ENCODE measurements at regions not wholly inside any gene's neighbourhood (a gene's known extent, or its start where the extent isn't known, plus 50 kb on each side); places are given as distances from the start of the nearest gene placed in this dataset.

DNA sequence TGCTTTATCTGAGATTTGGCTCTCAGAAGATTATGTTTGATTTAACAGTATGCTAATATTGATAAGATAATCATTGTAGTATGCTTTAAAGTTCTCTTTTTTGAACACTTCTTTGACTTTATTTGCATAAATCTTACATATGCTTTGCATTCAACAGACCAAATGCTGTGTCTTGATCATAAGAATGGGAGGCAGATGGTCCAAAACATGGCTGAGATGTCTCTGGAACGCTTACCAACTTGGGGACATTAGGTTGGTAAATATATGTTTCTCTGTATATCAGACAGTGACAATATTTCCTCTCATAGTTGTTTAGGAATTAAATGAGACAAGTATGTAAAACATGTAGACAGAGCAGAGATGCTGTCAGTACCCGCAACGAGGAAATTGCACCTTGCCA is 197.9 kb upstream of the CTNND2 start:
- TF ChIP-seq, protein P1, sequence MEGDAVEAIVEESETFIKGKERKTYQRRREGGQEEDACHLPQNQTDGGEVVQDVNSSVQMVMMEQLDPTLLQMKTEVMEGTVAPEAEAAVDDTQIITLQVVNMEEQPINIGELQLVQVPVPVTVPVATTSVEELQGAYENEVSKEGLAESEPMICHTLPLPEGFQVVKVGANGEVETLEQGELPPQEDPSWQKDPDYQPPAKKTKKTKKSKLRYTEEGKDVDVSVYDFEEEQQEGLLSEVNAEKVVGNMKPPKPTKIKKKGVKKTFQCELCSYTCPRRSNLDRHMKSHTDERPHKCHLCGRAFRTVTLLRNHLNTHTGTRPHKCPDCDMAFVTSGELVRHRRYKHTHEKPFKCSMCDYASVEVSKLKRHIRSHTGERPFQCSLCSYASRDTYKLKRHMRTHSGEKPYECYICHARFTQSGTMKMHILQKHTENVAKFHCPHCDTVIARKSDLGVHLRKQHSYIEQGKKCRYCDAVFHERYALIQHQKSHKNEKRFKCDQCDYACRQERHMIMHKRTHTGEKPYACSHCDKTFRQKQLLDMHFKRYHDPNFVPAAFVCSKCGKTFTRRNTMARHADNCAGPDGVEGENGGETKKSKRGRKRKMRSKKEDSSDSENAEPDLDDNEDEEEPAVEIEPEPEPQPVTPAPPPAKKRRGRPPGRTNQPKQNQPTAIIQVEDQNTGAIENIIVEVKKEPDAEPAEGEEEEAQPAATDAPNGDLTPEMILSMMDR (IDR thresholded peaks at IDR 0.05; ENCODE audit: poor library complexity), result no peak
- TF ChIP-seq EZH2 (IDR thresholded peaks at IDR 0.05; ENCODE audit: borderline replicate concordance), result no peak

Measured in hepatocyte (in vitro differentiated cells).